Psoas muscle (tissue), 7 donors: ENCODE measurements at regions not wholly inside any gene's neighbourhood (a gene's known extent, or its start where the extent isn't known, plus 50 kb on each side); places are given as distances from the start of the nearest gene placed in this dataset.

Experiments used
- ATAC-seq, 4 donors: fragments of 200-7000 bp; cut with Tn5 transposase; one replicate each; pipeline ENCODE4 v1.9.1; 2020; ENCODE audit warnings: moderate library complexity in 3 of 4, mild to moderate bottlenecking in 2 of 4
- DNase-seq, 2 donors: peaks; one replicate each; pipeline ENCODE4 v3.0.0-alpha.2; 2020
- H3K27ac ChIP-seq: fragments of 200-600 bp; one replicate; pipeline ENCODE4 v1.8.0; 2022
- H3K27me3 ChIP-seq, 3 donors: fragments of 200-600 bp in 1 of 3; one replicate each; pipeline versions ENCODE4 v1.6.1 to v1.8.0; 2013 to 2022; ENCODE audit warnings: low read length in 2 of 3, mild to moderate bottlenecking in 2 of 3, moderate library complexity in 1 of 3; ENCODE audit not compliant: insufficient read depth in 3 of 3
- H3K36me3 ChIP-seq, 2 donors: fragments of 200-600 bp in 1 of 2; one replicate each; pipeline versions ENCODE4 v1.6.1 to v1.8.0; 2013 to 2022; ENCODE audit warnings: low read depth in 1 of 2, mild to moderate bottlenecking in 1 of 2, moderate library complexity in 1 of 2; ENCODE audit not compliant: insufficient read depth in 1 of 2
- H3K4me1 ChIP-seq: fragments of 200-600 bp; one replicate; pipeline ENCODE4 v1.8.0; 2022
- H3K4me3 ChIP-seq: fragments of 200-600 bp; one replicate; pipeline ENCODE4 v1.8.0; 2022; ENCODE audit warnings: mild to moderate bottlenecking
- H3K9me3 ChIP-seq: fragments of 200-600 bp; one replicate; pipeline ENCODE4 v1.8.0; 2022
- WGBS, 3 donors: extraction: QIAGEN DNeasy Blood & Tissue Kit; methylation state at CpG; one replicate each; pipeline versions ENCODE4 v1.1.6 to v1.1.7; 2013; 5-methylcytosine and 5-hydroxymethylcytosine counted together
- intact Hi-C, 2 donors: fragments of 100-400 bp; cut with DNase I; formaldehyde crosslinking; loops; one replicate each; pipeline versions ENCODE4 v1.11.0 to v1.14.2; 2022
- TF ChIP-seq, protein P1 (sequence below): fragments of 200-600 bp; IDR thresholded peaks from one replicate; pipeline ENCODE4 v1.8.0; 2022; ENCODE audit warnings: antibody characterized with exemption
- donor health status: healthy with polysubstance abuse.
- donor health status: DM: no; HTN: no; CAD: no; lungs with moderate emphysema.
- donor health status: Bipolar disorder and iron deficiency.
- donor health status: healthy.
- donor health status: DM: yes; HTN: yes; CAD: no.
- donor health status: DM: no; HTN: no; CAD: no.
- donor health status: DM: yes; HTN: yes; CAD: no.

DNA sequence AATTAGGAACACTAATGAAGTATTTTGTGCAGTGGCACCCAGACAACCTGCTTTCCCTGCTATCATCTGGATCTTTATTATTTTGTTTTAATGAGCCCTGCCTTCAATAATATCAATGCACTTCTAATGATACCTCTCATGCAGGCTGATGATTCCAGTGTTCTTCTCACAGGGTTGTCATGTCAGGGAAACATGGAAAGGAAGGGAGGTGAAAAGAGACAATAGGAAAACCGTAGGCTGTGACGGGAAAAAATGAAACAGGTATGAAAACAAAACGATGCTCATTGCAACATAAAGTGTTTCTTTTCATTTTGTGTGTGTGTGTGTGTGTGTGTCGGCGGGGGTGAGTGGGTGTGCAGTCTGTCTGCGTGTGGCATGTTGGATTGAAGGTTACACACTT is 102.6 kb upstream of the CTBP2 start:
- DNase-seq (no peak), ATAC-seq (no peak)
- H3K27ac ChIP-seq: no peak overlapping the region
- 75 to 84% (median 76%) methylated on average over 6 of the region's 6 CpGs for WGBS, 3 donors
- TF ChIP-seq, protein P1, sequence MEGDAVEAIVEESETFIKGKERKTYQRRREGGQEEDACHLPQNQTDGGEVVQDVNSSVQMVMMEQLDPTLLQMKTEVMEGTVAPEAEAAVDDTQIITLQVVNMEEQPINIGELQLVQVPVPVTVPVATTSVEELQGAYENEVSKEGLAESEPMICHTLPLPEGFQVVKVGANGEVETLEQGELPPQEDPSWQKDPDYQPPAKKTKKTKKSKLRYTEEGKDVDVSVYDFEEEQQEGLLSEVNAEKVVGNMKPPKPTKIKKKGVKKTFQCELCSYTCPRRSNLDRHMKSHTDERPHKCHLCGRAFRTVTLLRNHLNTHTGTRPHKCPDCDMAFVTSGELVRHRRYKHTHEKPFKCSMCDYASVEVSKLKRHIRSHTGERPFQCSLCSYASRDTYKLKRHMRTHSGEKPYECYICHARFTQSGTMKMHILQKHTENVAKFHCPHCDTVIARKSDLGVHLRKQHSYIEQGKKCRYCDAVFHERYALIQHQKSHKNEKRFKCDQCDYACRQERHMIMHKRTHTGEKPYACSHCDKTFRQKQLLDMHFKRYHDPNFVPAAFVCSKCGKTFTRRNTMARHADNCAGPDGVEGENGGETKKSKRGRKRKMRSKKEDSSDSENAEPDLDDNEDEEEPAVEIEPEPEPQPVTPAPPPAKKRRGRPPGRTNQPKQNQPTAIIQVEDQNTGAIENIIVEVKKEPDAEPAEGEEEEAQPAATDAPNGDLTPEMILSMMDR: no peak
- intact Hi-C loops: no loop called here
- no peak overlapping the region for H3K4me3 ChIP-seq
- H3K9me3 ChIP-seq: no peaks in the 10 kb centered on the region
- no peaks in the 10 kb centered on the region for H3K27me3 ChIP-seq
- no peaks in the 10 kb centered on the region for H3K36me3 ChIP-seq
- H3K4me1 ChIP-seq: no peaks in the 10 kb centered on the region

DNA sequence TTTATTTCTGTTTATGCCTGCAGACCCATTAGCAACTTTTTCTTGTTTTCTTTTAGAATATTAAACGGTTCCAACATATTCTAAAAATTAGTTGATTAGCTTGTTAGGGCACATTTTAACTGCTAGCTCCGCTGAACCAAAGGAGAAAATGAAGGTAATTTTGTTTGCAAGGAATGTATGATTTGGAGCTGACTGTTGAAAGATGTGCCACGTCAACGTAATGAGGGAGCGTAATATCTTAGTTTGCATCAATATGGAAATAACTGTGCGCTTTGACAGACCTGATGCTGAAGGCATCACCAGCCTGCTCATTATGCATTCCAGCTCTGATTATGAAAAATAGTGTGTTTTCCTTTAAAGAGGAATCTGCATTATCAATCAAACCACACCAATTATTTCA is 102.0 kb upstream of the CTBP2 start:
- Histone ChIP-seq H3K36me3 (no peaks in the 10 kb centered on the region), H3K4me1 (no peaks in the 10 kb centered on the region), H3K4me3 (no peak overlapping the region), H3K9me3 (no peaks in the 10 kb centered on the region), H3K27me3 (no peaks in the 10 kb centered on the region), H3K27ac (no peak overlapping the region)
- 79 to 90% (median 86%) methylated on average over 6 of the region's 6 CpGs for WGBS, 3 donors
- ATAC-seq: no peak
- no peak for DNase-seq
- intact Hi-C loops: no loop called here
- TF ChIP-seq, protein P1: no peak

DNA sequence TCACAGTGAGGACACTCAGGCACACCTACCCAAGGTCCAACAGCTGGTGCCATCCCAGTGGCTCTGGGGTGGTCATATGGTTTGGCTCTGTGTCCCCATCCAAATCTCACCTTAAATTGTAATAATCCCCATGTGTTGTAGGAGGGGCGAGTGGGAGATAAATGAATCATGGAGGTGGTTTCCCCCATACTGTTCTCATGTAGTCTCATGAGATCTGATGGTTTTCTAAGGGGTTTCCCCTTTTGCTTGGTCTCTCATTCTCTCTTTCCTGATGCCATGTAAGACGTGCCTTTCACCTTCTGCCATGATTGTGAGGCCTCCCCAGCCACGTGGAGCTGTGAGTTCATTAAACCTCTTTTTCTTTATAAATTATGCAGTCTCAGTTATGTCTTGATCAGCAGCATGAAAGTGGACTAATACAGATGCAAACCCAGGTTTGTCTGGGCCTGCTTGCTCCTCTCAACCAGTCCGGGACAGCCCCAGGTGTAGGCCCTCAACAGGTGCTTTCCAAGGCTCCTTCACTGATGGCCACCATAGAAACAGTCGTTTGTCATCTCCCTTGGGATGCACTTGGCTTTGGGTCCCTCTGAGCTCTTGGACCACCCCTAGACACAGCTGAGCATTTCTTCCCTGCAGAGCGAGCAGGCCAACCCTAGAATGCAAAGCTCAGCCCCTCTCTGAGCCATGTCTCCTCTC is 101.3 kb upstream of the CTBP2 start:
- intact Hi-C loops: no loop called here
- 67 to 72% (median 71%) methylated on average over 6 of the region's 6 CpGs for WGBS, 3 donors
- H3K36me3 ChIP-seq: no peaks in the 10 kb centered on the region
- H3K9me3 ChIP-seq: no peaks in the 10 kb centered on the region
- TF ChIP-seq, protein P1: no peak
- DNase-seq (no peak), ATAC-seq (no peak)
- no peak overlapping the region for H3K27ac ChIP-seq
- no peak overlapping the region for H3K4me3 ChIP-seq
- no peaks in the 10 kb centered on the region for H3K4me1 ChIP-seq
- H3K27me3 ChIP-seq: no peaks in the 10 kb centered on the region

DNA sequence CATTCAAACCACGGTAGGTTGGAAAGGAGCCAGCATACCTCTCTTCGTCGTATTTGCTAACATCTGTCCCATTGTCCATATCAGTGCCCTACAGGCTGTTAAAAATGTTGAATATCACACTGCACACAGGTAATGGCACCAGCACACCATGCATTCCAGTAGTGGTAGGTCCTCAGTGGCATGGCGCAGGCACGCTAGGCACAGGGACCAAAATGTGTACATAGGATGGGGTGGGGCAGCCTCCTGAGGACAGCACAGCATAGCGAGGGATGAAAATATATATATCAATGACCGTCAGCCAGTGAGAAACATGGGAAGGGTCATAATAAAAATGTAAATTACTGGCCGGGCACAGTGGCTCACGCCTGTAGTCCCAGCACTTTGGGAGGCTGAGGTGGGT is 99.9 kb upstream of the CTBP2 start:
- no peak overlapping the region for H3K27ac ChIP-seq
- DNase-seq (no peak), ATAC-seq (no peak)
- TF ChIP-seq, protein P1: no peak
- H3K36me3 ChIP-seq: no peaks in the 10 kb centered on the region
- no peaks in the 10 kb centered on the region for H3K27me3 ChIP-seq
- H3K4me3 ChIP-seq: no peak overlapping the region
- no peaks in the 10 kb centered on the region for H3K4me1 ChIP-seq
- no peaks in the 10 kb centered on the region for H3K9me3 ChIP-seq
- intact Hi-C loops: no loop called here
- WGBS, 3 donors: 86 to 92% (median 87%) methylated on average over 9 of the region's 9 CpGs

DNA sequence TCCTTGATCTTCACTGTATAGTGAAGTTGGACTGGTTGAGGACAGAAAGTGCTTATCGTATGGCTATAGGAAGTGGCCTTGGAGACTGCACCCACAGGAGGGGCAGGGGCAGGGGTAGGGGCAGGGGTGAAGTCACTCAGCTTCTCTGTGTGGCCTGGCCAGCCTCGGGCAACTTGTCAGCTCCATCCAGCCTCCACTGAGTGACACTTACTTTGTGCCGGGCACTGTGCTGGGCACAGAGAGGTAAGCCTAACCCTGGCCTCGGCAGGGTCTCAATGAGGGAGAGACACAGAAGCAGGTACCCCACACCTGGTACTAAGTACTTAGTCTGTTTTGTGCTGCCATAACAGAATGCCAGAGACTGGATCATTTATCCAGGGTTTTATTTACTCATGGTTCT is 99.3 kb upstream of the CTBP2 start:
- no peak for DNase-seq
- 86 to 96% (median 87%) methylated on average over 4 of the region's 4 CpGs for WGBS, 3 donors

More for the DNA sequence above, 99.3 kb upstream of the CTBP2 start:
- TF ChIP-seq, protein P1: no peak
- intact Hi-C loops: no loop called here
- Histone ChIP-seq H3K36me3 (no peaks in the 10 kb centered on the region), H3K4me3 (no peak overlapping the region), H3K4me1 (no peaks in the 10 kb centered on the region), H3K27ac (no peak overlapping the region), H3K27me3 (no peaks in the 10 kb centered on the region), H3K9me3 (no peaks in the 10 kb centered on the region)
- no peak for ATAC-seq
